MM.1S (cell line): ENCODE measurements at regions not wholly inside any gene's neighbourhood (a gene's known extent, or its start where the extent isn't known, plus 50 kb on each side); places are given as distances from the start of the nearest gene placed in this dataset.

Source experiments
- EZH2 ChIP-seq: fragments of 300-600 bp; sonication (generic); optimal IDR thresholded peaks from 2 replicates; pipeline ENCODE3; 2017; ENCODE audit warnings: low read depth, mild to moderate bottlenecking, antibody characterized with exemption, low read length, mixed read lengths
- EZH2phosphoT487 ChIP-seq: fragments of 300-600 bp; sonication (generic); IDR thresholded peaks from 2 replicates; pipeline ENCODE4 v1.6.1; 2018; ENCODE audit warnings: antibody characterized with exemption, low read length
- TF ChIP-seq, protein P1 (sequence below): fragments of 300-600 bp; sonication (generic); IDR thresholded peaks from 2 replicates; pipeline ENCODE4 v1.5.1; 2016; ENCODE audit warnings: antibody characterized with exemption, low read length, mixed read lengths

DNA sequence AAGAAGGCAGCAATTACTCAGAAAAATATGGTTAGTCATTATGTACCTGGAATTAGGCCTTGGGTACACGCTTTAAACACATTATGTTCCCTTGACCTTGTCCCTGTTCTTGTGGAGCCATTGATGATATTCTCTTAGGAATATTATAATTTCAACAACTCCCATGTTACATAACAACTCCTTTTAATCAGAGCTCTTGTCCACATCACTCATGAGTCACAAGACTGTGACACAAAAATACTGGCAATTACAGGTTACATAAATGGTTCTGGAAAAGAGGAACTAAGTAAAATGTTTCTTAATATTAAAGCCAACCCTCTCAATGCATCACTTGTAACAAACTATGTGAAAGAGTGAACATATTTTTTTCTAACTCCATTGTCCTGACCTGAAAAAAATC is 143.8 kb upstream of the PCLO start:
- TF ChIP-seq, protein P1, sequence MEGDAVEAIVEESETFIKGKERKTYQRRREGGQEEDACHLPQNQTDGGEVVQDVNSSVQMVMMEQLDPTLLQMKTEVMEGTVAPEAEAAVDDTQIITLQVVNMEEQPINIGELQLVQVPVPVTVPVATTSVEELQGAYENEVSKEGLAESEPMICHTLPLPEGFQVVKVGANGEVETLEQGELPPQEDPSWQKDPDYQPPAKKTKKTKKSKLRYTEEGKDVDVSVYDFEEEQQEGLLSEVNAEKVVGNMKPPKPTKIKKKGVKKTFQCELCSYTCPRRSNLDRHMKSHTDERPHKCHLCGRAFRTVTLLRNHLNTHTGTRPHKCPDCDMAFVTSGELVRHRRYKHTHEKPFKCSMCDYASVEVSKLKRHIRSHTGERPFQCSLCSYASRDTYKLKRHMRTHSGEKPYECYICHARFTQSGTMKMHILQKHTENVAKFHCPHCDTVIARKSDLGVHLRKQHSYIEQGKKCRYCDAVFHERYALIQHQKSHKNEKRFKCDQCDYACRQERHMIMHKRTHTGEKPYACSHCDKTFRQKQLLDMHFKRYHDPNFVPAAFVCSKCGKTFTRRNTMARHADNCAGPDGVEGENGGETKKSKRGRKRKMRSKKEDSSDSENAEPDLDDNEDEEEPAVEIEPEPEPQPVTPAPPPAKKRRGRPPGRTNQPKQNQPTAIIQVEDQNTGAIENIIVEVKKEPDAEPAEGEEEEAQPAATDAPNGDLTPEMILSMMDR: no peak
- TF ChIP-seq EZH2: no peak
- TF ChIP-seq EZH2phosphoT487: no peak
